ENCODE measurements at regions not wholly inside any gene's neighbourhood (a gene's known extent, or its start where the extent isn't known, plus 50 kb on each side); places are given as distances from the start of the nearest gene placed in this dataset.

GRCh38 chr12:104828015-104828414 lies 130.1 kb downstream of the SLC41A2 start:
- TF ChIP-seq CTCF (IDR thresholded peaks at IDR 0.05) (no peak), POLR2A (IDR thresholded peaks at IDR 0.05) (no peak)

Data from testis (tissue), 2 donors.